ENCODE measurements at regions not wholly inside any gene's neighbourhood (a gene's known extent, or its start where the extent isn't known, plus 50 kb on each side); places are given as distances from the start of the nearest gene placed in this dataset.

- TF ChIP-seq SUZ12 (IDR thresholded peaks at IDR 0.05; ENCODE audit: extremely low read depth, insufficient read depth, insufficient read length) (no peak), ZNF274 (IDR thresholded peaks at IDR 0.05; ENCODE audit: low read depth, low read length) (no peak), YY1 (IDR thresholded peaks at IDR 0.05; ENCODE audit: insufficient read depth, insufficient read length) (no peak)
Observed at GRCh38 chrX:4151798-4152197, 438.3 kb upstream of the PRKX start.

All from NT2/D1 (cell line).